ENCODE measurements at regions not wholly inside any gene's neighbourhood (a gene's known extent, or its start where the extent isn't known, plus 50 kb on each side); places are given as distances from the start of the nearest gene placed in this dataset.

GRCh38 chr4:36675436-36675835, 394.0 kb downstream of the DTHD1 start:
- no peaks in the 10 kb centered on the region for H3K79me2 ChIP-seq (ENCODE audit: control insufficient read depth, low read length)
- H3K4me1 ChIP-seq (ENCODE audit: control insufficient read depth, low read length), result no peaks in the 10 kb centered on the region
- TF ChIP-seq EZH2phosphoT487 (IDR thresholded peaks at IDR 0.05; ENCODE audit: borderline replicate concordance, low read length) (no peak), CTCF (IDR thresholded peaks at IDR 0.05; ENCODE audit: low read depth, low read length, poor library complexity, severe bottlenecking) (no peak)
- no peak overlapping the region for H3K27ac ChIP-seq (ENCODE audit: low read depth, low read length)
- H4K20me1 ChIP-seq (ENCODE audit: control insufficient read depth, insufficient read depth, low read depth, low read length), result no peaks in the 10 kb centered on the region
- H3K27me3 ChIP-seq (ENCODE audit: control insufficient read depth, low read length), result no peaks in the 10 kb centered on the region
- H3K9me2 ChIP-seq (replicated peaks; ENCODE audit: control insufficient read depth, low read length), result no peaks in the 10 kb centered on the region
- H3K4me3 ChIP-seq (ENCODE audit: low read length), result no peak overlapping the region
- H3F3A ChIP-seq (ENCODE audit: control insufficient read depth, insufficient read depth), result no peaks in the 10 kb centered on the region
- H3K9me3 ChIP-seq (ENCODE audit: control insufficient read depth, insufficient read depth, low read length), result no peaks in the 10 kb centered on the region
- H3K36me3 ChIP-seq (ENCODE audit: control insufficient read depth, low read length), result no peaks in the 10 kb centered on the region
- H3K4me2 ChIP-seq (ENCODE audit: low read length), result no peak overlapping the region

- TF ChIP-seq CTCF (IDR thresholded peaks at IDR 0.05; ENCODE audit: low read depth, low read length, poor library complexity, severe bottlenecking) (no peak), EZH2phosphoT487 (IDR thresholded peaks at IDR 0.05; ENCODE audit: borderline replicate concordance, low read length) (no peak)
- Histone ChIP-seq H3K79me2 (ENCODE audit: control insufficient read depth, low read length) (no peaks in the 10 kb centered on the region), H3K4me3 (ENCODE audit: low read length) (no peak overlapping the region), H3K9me3 (ENCODE audit: control insufficient read depth, insufficient read depth, low read length) (no peaks in the 10 kb centered on the region), H3K36me3 (ENCODE audit: control insufficient read depth, low read length) (no peaks in the 10 kb centered on the region), H3K9me2 (replicated peaks; ENCODE audit: control insufficient read depth, low read length) (no peaks in the 10 kb centered on the region), H3K27ac (ENCODE audit: low read depth, low read length) (no peak overlapping the region), H4K20me1 (ENCODE audit: control insufficient read depth, insufficient read depth, low read depth, low read length) (no peaks in the 10 kb centered on the region), H3K4me1 (ENCODE audit: control insufficient read depth, low read length) (no peaks in the 10 kb centered on the region), H3K4me2 (ENCODE audit: low read length) (no peak overlapping the region), H3K27me3 (ENCODE audit: control insufficient read depth, low read length) (no peaks in the 10 kb centered on the region), H3F3A (ENCODE audit: control insufficient read depth, insufficient read depth) (no peaks in the 10 kb centered on the region)
Measured at GRCh38 chr4:36676139-36677050, 395.0 kb downstream of the DTHD1 start.

GRCh38 chr4:36677112-36677511, 395.7 kb downstream of the DTHD1 start:
- Histone ChIP-seq H3K27ac (ENCODE audit: low read depth, low read length) (no peak overlapping the region), H3K79me2 (ENCODE audit: control insufficient read depth, low read length) (no peaks in the 10 kb centered on the region), H3K4me3 (ENCODE audit: low read length) (no peak overlapping the region), H3K27me3 (ENCODE audit: control insufficient read depth, low read length) (no peaks in the 10 kb centered on the region), H3F3A (ENCODE audit: control insufficient read depth, insufficient read depth) (no peaks in the 10 kb centered on the region), H3K4me2 (ENCODE audit: low read length) (no peak overlapping the region), H4K20me1 (ENCODE audit: control insufficient read depth, insufficient read depth, low read depth, low read length) (no peaks in the 10 kb centered on the region), H3K9me3 (ENCODE audit: control insufficient read depth, insufficient read depth, low read length) (no peaks in the 10 kb centered on the region), H3K9me2 (replicated peaks; ENCODE audit: control insufficient read depth, low read length) (no peaks in the 10 kb centered on the region), H3K4me1 (ENCODE audit: control insufficient read depth, low read length) (no peaks in the 10 kb centered on the region), H3K36me3 (ENCODE audit: control insufficient read depth, low read length) (no peaks in the 10 kb centered on the region)
- no peak for TF ChIP-seq EZH2phosphoT487 (IDR thresholded peaks at IDR 0.05; ENCODE audit: borderline replicate concordance, low read length)
- no peak for TF ChIP-seq CTCF (IDR thresholded peaks at IDR 0.05; ENCODE audit: low read depth, low read length, poor library complexity, severe bottlenecking)
